CD14-positive monocyte (primary cell): ENCODE measurements at regions not wholly inside any gene's neighbourhood (a gene's known extent, or its start where the extent isn't known, plus 50 kb on each side); places are given as distances from the start of the nearest gene placed in this dataset.
"Not testable (repeated sequence)": the region's sequence is repeated elsewhere in the genome, so short reads cannot be mapped to it uniquely, and the experiment has no call there.

ENCODE experiments used
- DNase-seq, 3 donors: peaks; one replicate each; pipeline ENCODE4 v3.0.0-alpha.2; 2011 to 2022
- H2AFZ ChIP-seq: 2 replicates; pipeline ENCODE4 v1.6.0; 2012; ENCODE audit warnings: mild to moderate bottlenecking, low read depth, low read length, inconsistent platforms; ENCODE audit not compliant: insufficient read depth, poor library complexity, severe bottlenecking
- H3K27ac ChIP-seq, 2 donors: 1 replicate in 1 of 2; 2 replicates in 1 of 2; pipeline ENCODE4 v1.5.1; 2012 to 2013; ENCODE audit warnings: low read length in 2 of 2, control low read depth in 1 of 2, inconsistent platforms in 1 of 2, low read depth in 1 of 2, mild to moderate bottlenecking in 1 of 2
- H3K27me3 ChIP-seq, 2 donors: one replicate each; pipeline versions ENCODE4 v1.6.0 to v1.6.1; 2011 to 2013; ENCODE audit warnings: low read length in 2 of 2; ENCODE audit not compliant: control insufficient read depth in 2 of 2, insufficient read depth in 2 of 2
- H3K36me3 ChIP-seq, 2 donors: replicated peaks in 1 of 2; 1 replicate in 1 of 2; 2 replicates in 1 of 2; pipeline versions ENCODE4 v1.5.1 to v1.6.1; 2012 to 2013; ENCODE audit warnings: low read length in 2 of 2, control low read depth in 1 of 2, inconsistent platforms in 1 of 2, mild to moderate bottlenecking in 1 of 2; ENCODE audit not compliant: insufficient read depth in 2 of 2, control insufficient read depth in 1 of 2
- H3K4me1 ChIP-seq, 2 donors: 1 replicate in 1 of 2; 2 replicates in 1 of 2; pipeline versions ENCODE4 v1.5.1 to v1.6.1; 2012 to 2013; ENCODE audit warnings: low read length in 2 of 2, control low read depth in 1 of 2, inconsistent platforms in 1 of 2, mild to moderate bottlenecking in 1 of 2, moderate library complexity in 1 of 2; ENCODE audit not compliant: insufficient read depth in 2 of 2, control insufficient read depth in 1 of 2
- H3K4me2 ChIP-seq: replicated peaks from 2 replicates; pipeline ENCODE3; 2012; ENCODE audit warnings: low read length, moderate library complexity, mild to moderate bottlenecking; ENCODE audit not compliant: poor library complexity, severe bottlenecking; ENCODE audit errors: extremely low read depth
- H3K4me3 ChIP-seq, 3 experiments: fragments of 200-600 bp in 1 of 3; sonication (generic) in 1 of 3; replicated peaks in 1 of 3; 1 replicate in 2 of 3; 2 replicates in 1 of 3; pipeline ENCODE4 v1.5.1; 2011 to 2013; ENCODE audit warnings: low read length in 3 of 3, mild to moderate bottlenecking in 3 of 3, control low read depth in 2 of 3, low read depth in 2 of 3, inconsistent platforms in 1 of 3, moderate library complexity in 1 of 3
- H3K79me2 ChIP-seq: 2 replicates; pipeline ENCODE4 v1.6.0; 2012; ENCODE audit warnings: mild to moderate bottlenecking, control low read depth, inconsistent platforms, low read length, moderate library complexity; ENCODE audit not compliant: insufficient read depth
- H3K9ac ChIP-seq: 2 replicates; pipeline ENCODE4 v1.6.0; 2017; ENCODE audit warnings: low read length, mild to moderate bottlenecking; ENCODE audit not compliant: insufficient read depth, poor library complexity, severe bottlenecking
- H3K9me3 ChIP-seq, 2 donors: replicated peaks in 1 of 2; 1 replicate in 1 of 2; 2 replicates in 1 of 2; pipeline versions ENCODE4 v1.5.1 to v1.6.1; 2012 to 2013; ENCODE audit warnings: low read length in 2 of 2, control low read depth in 1 of 2; ENCODE audit not compliant: control insufficient read depth in 1 of 2, insufficient read depth in 1 of 2
- H4K20me1 ChIP-seq: 2 replicates; pipeline ENCODE4 v1.6.0; 2012; ENCODE audit warnings: mild to moderate bottlenecking, low read length, control low read depth, moderate library complexity; ENCODE audit not compliant: insufficient read depth
- H3K27ac Mint-ChIP-seq, 7 donors: one replicate each; pipeline ENCODE4 v1.8.0; 2020; ENCODE audit warnings: mild to moderate bottlenecking in 7 of 7, mixed read lengths in 7 of 7, moderate library complexity in 6 of 7, inconsistent platforms in 2 of 7
- H3K27me3 Mint-ChIP-seq, 3 donors: one replicate each; pipeline ENCODE4 v1.8.0; 2021 to 2022; ENCODE audit warnings: low read depth in 3 of 3, mild to moderate bottlenecking in 3 of 3, mixed read lengths in 3 of 3, moderate library complexity in 3 of 3, inconsistent platforms in 1 of 3
- H3K36me3 Mint-ChIP-seq, 2 donors: one replicate each; pipeline ENCODE4 v1.8.0; 2020; ENCODE audit warnings: mixed read lengths in 2 of 2, inconsistent platforms in 1 of 2, mild to moderate bottlenecking in 1 of 2
- H3K4me1 Mint-ChIP-seq: one replicate; pipeline ENCODE4 v1.8.0; 2020; ENCODE audit warnings: mild to moderate bottlenecking, mixed read lengths
- H3K4me3 Mint-ChIP-seq, 2 donors: one replicate each; pipeline ENCODE4 v1.8.0; 2020; ENCODE audit warnings: mild to moderate bottlenecking in 2 of 2, mixed read lengths in 2 of 2, moderate library complexity in 1 of 2
- H3K9me3 Mint-ChIP-seq, 7 donors: one replicate each; pipeline ENCODE4 v1.8.0; 2020 to 2022; ENCODE audit warnings: mixed read lengths in 7 of 7, mild to moderate bottlenecking in 6 of 7, moderate library complexity in 6 of 7, inconsistent platforms in 2 of 7
- CTCF ChIP-seq: fragments of 200-600 bp; IDR thresholded peaks from one replicate; pipeline ENCODE4 v1.8.0; 2022; ENCODE audit warnings: antibody characterized with exemption, mild to moderate bottlenecking
- WGBS: methylation state at CpG from one replicate; pipeline ENCODE4 v1.1.5; 2013; ENCODE audit warnings: missing lambda C conversion rate; ENCODE audit not compliant: insufficient coverage; 5-methylcytosine and 5-hydroxymethylcytosine counted together
- intact Hi-C, 2 donors: fragments of 100-400 bp; cut with micrococcal nuclease; formaldehyde crosslinking; loops; one replicate each; pipeline versions ENCODE4 v1.15.0 to v1.15.1; 2023

DNA sequence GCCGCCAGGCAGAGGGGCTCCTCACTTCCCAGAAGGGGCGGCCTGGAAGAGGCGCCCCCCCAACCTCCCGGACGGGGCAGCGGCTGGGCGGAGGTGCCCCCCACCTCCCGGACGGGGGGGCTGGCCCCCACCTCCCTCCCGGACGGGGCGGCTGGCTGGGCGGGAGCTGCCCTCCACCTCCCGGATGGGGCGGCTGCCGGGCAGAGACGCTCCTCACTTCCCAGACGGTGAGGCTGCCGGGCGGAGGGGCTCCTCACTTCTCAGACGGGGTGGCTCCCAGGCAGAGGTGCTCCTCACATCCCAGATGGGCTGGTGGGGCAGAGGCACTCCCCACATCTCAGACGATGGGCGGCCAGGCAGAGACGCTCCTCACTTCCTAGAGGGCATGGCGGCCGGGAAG lies 389.7 kb upstream of the EYS start:
- Histone ChIP-seq H3K4me2 (no peak overlapping the region), H3K27ac (no peak overlapping the region), H3K4me3 (no peak overlapping the region), H3K27me3 (no peaks in the 10 kb centered on the region), H3K36me3 (no peaks in the 10 kb centered on the region), H3K9me3 (peaks cover 17 to 20% of the 10 kb centered on the region in 2 donors), H3K79me2 (no peaks in the 10 kb centered on the region), H3K4me1 (no peaks in the 10 kb centered on the region), H4K20me1 (no peaks in the 10 kb centered on the region), H2AFZ (no peak overlapping the region), H3K9ac (no peak overlapping the region)
- no peak for TF ChIP-seq CTCF
- Mint-ChIP-seq H3K9me3 (peaks cover 6 to 17% (median 10%) of the 10 kb centered on the region in 7 donors), H3K4me3 (no peak overlapping the region), H3K27ac (no peak overlapping the region), H3K27me3 (peaks cover 0 to 2% (median 0%) of the 10 kb centered on the region in 3 donors), H3K36me3 (no peaks in the 10 kb centered on the region), H3K4me1 (no peaks in the 10 kb centered on the region)
- DNase-seq = no peak
- WGBS = 94% methylated on average over 10 of the region's 26 CpGs
- intact Hi-C loops = no loop called here

GRCh38 chr6:66094615-66095014 lies 387.6 kb upstream of the EYS start:
- peaks cover 6 to 17% (median 9%) of the 10 kb centered on the region in 7 donors for H3K9me3 Mint-ChIP-seq
- H3K9me3 ChIP-seq = peaks cover 12 to 17% of the 10 kb centered on the region in 2 donors
- H3K27me3 ChIP-seq = no peaks in the 10 kb centered on the region
- no peak overlapping the region for H3K4me3 ChIP-seq
- no peak overlapping the region for H3K9ac ChIP-seq
- peaks cover 0 to 2% (median 0%) of the 10 kb centered on the region in 3 donors for H3K27me3 Mint-ChIP-seq
- WGBS = 96% methylated on average over 22 of the region's 27 CpGs
- no peaks in the 10 kb centered on the region for H3K36me3 ChIP-seq
- no peaks in the 10 kb centered on the region for H3K36me3 Mint-ChIP-seq
- no peaks in the 10 kb centered on the region for H4K20me1 ChIP-seq
- H3K27ac Mint-ChIP-seq = no peak overlapping the region
- no peaks in the 10 kb centered on the region for H3K4me1 Mint-ChIP-seq
- intact Hi-C loops = no loop called here
- H3K27ac ChIP-seq = no peak overlapping the region
- H3K79me2 ChIP-seq = no peaks in the 10 kb centered on the region
- no peaks in the 10 kb centered on the region for H3K4me1 ChIP-seq
- H3K4me3 Mint-ChIP-seq = no peak overlapping the region
- no peak for TF ChIP-seq CTCF
- no peak for DNase-seq
- H2AFZ ChIP-seq = no peak overlapping the region
- H3K4me2 ChIP-seq = no peak overlapping the region

DNA sequence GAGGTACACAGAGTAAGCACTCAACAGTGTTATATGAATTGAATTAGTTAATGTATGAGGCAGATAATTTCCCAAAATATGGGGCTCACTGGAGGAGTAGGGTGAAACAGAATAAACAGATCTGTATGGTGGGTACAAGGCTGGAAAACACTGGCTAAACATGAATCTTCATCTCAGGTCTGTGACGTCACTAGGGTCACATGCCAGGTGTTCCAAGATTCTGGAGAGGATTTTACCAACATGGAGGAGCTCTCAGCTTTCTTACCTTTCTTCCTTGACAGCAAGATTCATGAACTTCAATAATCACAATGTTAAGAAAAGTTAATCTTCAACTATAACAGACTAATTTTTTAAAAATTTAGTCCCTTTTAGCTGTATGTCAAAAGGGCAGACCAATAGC lies 385.3 kb upstream of the EYS start:
- H3K4me3 ChIP-seq, H3K27me3 ChIP-seq, H4K20me1 ChIP-seq, H3K79me2 ChIP-seq, H3K4me2 ChIP-seq, H3K36me3 ChIP-seq, H3K27ac ChIP-seq, H3K4me1 Mint-ChIP-seq, intact Hi-C loops, H3K36me3 Mint-ChIP-seq, H3K9ac ChIP-seq, H2AFZ ChIP-seq, H3K4me1 ChIP-seq, H3K27me3 Mint-ChIP-seq, H3K27ac Mint-ChIP-seq, DNase-seq, H3K4me3 Mint-ChIP-seq: not testable (repeated sequence)
- WGBS = no CpG with 5 or more reads among the region's 1 CpG
- H3K9me3 ChIP-seq = peaks cover 18 to 25% of the 10 kb centered on the region in 2 donors
- H3K9me3 Mint-ChIP-seq = peaks cover 6 to 16% (median 9%) of the 10 kb centered on the region in 7 donors
